OCI-LY7 (cell line): ENCODE measurements at regions not wholly inside any gene's neighbourhood (a gene's known extent, or its start where the extent isn't known, plus 50 kb on each side); places are given as distances from the start of the nearest gene placed in this dataset.

Experiments
- BruUV-seq: library from RNA; stranded (reverse); fragments of 400-500 nt; replicated peaks from 2 replicates; lab custom pipeline; 2021; lab: Mats Ljungman, UMichigan
- CTCF ChIA-PET: fragments of 300-600 bp; sonication (Branson Sonifier 250); formaldehyde crosslinking; loops from one replicate; lab custom pipeline; 2022; ENCODE audit warnings: antibody characterized with exemption; ENCODE audit not compliant: unreplicated experiment; lab: Charles Lee
- POLR2A ChIA-PET: fragments of 300-600 bp; sonication (Branson Sonifier 250); formaldehyde crosslinking; loops from one replicate; lab custom pipeline; 2022; ENCODE audit warnings: antibody characterized with exemption; lab: Charles Lee
- DNase-seq: peaks from one replicate; pipeline ENCODE4 v3.0.0-alpha.2; 2015; ENCODE audit warnings: low spot score
- H2AFZ ChIP-seq: fragments of 200-600 bp; sonication (generic), shearing (Covaris generic); 2 replicates; pipeline ENCODE4 v1.6.1; 2014; ENCODE audit warnings: mild to moderate bottlenecking, antibody characterized with exemption, low read length, moderate library complexity
- H3K27ac ChIP-seq: fragments of 200-600 bp; sonication (generic); 2 replicates; pipeline ENCODE4 v1.5.1; 2014; ENCODE audit warnings: mixed run types, low read depth, mild to moderate bottlenecking, moderate library complexity, low read length, inconsistent platforms; ENCODE audit not compliant: poor library complexity, severe bottlenecking
- H3K36me3 ChIP-seq: fragments of 200-600 bp; sonication (generic); 2 replicates; pipeline ENCODE4 v1.6.1; 2014; ENCODE audit warnings: mild to moderate bottlenecking, antibody characterized with exemption, low read length, moderate library complexity, mixed read lengths; ENCODE audit not compliant: insufficient read depth
- H3K4me1 ChIP-seq: fragments of 200-600 bp; sonication (generic); 2 replicates; pipeline ENCODE4 v1.5.1; 2014; ENCODE audit warnings: mild to moderate bottlenecking, low read length; ENCODE audit not compliant: insufficient read depth, poor library complexity, severe bottlenecking
- H3K4me2 ChIP-seq: fragments of 200-600 bp; sonication (generic); 2 replicates; pipeline ENCODE4 v1.6.1; 2014; ENCODE audit warnings: mild to moderate bottlenecking, low read length
- H3K4me3 ChIP-seq: fragments of 200-600 bp; sonication (generic); 2 replicates; pipeline ENCODE4 v1.5.1; 2014; ENCODE audit warnings: mild to moderate bottlenecking, low read depth, low read length; ENCODE audit not compliant: poor library complexity, severe bottlenecking
- H3K79me2 ChIP-seq: fragments of 200-600 bp; sonication (generic); 2 replicates; pipeline ENCODE4 v1.6.1; 2016; ENCODE audit warnings: low read depth, mild to moderate bottlenecking, low read length, moderate library complexity, mixed read lengths; ENCODE audit not compliant: insufficient read depth
- H3K9me2 ChIP-seq: fragments of 200-600 bp; sonication (generic); 2 replicates; pipeline ENCODE4 v1.6.1; 2016; ENCODE audit warnings: mild to moderate bottlenecking, low read length, mixed read lengths; ENCODE audit not compliant: insufficient read depth
- H3K9me3 ChIP-seq: fragments of 200-600 bp; sonication (generic); 2 replicates; pipeline ENCODE4 v1.6.1; 2014; ENCODE audit warnings: mild to moderate bottlenecking, mixed run types, low read length, mixed read lengths
- H4K20me1 ChIP-seq: fragments of 200-600 bp; sonication (generic); 2 replicates; pipeline ENCODE4 v1.6.1; 2014; ENCODE audit warnings: mild to moderate bottlenecking, antibody characterized with exemption, low read length, moderate library complexity, mixed read lengths; ENCODE audit not compliant: insufficient read depth
- CTCF ChIP-seq: fragments of 200-600 bp; sonication (generic); conservative IDR thresholded peaks from 2 replicates; pipeline ENCODE4 v1.5.1; 2014; ENCODE audit warnings: mild to moderate bottlenecking, antibody characterized with exemption, low read length, moderate library complexity, mixed read lengths
- EZH2phosphoT487 ChIP-seq: fragments of 200-600 bp; sonication (generic); IDR thresholded peaks from 2 replicates; pipeline ENCODE4 v1.6.1; 2018; ENCODE audit warnings: low read depth, borderline replicate concordance, mild to moderate bottlenecking, mixed run types, antibody characterized with exemption, low read length, moderate library complexity, mixed read lengths
- intact Hi-C: fragments of 100-400 bp; cut with micrococcal nuclease; formaldehyde crosslinking; loops from one replicate; pipeline ENCODE4 v1.10.0; 2022; ENCODE audit not compliant: unreplicated experiment

DNA sequence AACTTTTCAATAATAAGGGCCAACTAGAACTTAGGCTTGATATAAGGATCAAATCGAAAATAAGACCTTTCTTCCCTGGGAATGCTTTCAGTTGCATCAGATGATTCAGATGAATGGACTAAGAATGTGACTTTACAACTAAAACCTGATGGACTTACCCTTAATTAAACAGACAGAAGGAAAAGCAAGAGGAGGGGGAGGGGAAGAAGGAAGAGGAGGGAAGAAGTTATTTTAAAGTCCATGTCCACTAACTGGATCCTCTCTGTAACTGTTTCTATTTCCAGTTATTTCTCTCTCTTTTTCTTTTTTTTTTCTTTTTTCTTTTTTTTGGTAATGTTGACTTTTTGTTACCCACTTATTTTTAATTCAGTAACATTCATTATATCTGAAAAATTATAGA lies 486.0 kb downstream of the MAFB start:
- no peaks in the 10 kb centered on the region for H3K79me2 ChIP-seq
- POLR2A ChIA-PET, result interaction anchor here (0.6 kb wide), 1 partner anchor 238 kb away, joined by 6 read pairs; no protein-coding TSS in a partner anchor
- no TSS peak for BruUV-seq
- no peak overlapping the region for H3K4me2 ChIP-seq
- intact Hi-C loops, result no loop called here
- H3K27ac ChIP-seq, result no peak overlapping the region
- DNase-seq, result no peak
- no peak overlapping the region for H3K4me3 ChIP-seq
- no peaks in the 10 kb centered on the region for H3K36me3 ChIP-seq
- H3K9me3 ChIP-seq, result no peaks in the 10 kb centered on the region
- no peaks in the 10 kb centered on the region for H3K4me1 ChIP-seq
- CTCF ChIA-PET, result no interaction called here
- no peaks in the 10 kb centered on the region for H3K9me2 ChIP-seq
- no peaks in the 10 kb centered on the region for H4K20me1 ChIP-seq
- TF ChIP-seq CTCF (no peak), EZH2phosphoT487 (no peak)
- no peak overlapping the region for H2AFZ ChIP-seq

DNA sequence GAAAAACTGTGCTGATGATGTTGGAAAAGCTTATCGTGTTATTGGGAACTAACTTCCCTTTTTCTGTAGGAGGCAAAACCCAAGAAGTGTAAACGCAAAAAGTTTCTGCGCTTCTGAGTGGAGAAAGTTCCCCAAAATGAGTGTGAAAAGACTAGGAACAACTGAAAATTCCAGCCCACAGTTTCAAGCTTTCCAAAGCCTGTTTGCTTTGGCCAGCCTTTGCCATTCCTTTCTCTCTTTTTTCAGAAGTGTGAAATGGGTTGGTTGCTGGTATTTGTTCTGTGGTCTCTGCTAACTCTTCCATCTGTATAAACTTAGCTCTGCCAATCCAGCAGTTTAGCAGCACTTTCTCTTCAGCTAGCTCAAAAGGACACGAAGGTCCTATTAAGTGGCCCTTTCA lies 491.3 kb downstream of the MAFB start:
- Histone ChIP-seq H2AFZ (no peak overlapping the region), H3K4me2 (no peak overlapping the region), H3K4me1 (no peaks in the 10 kb centered on the region), H3K9me2 (no peaks in the 10 kb centered on the region), H3K9me3 (no peaks in the 10 kb centered on the region), H4K20me1 (no peaks in the 10 kb centered on the region), H3K79me2 (no peaks in the 10 kb centered on the region), H3K27ac (no peak overlapping the region), H3K36me3 (no peaks in the 10 kb centered on the region), H3K4me3 (no peak overlapping the region)
- ChIA-PET POLR2A (no interaction called here), CTCF (no interaction called here)
- TF ChIP-seq EZH2phosphoT487 (no peak), CTCF (no peak)
- intact Hi-C loops, result no loop called here
- DNase-seq, result no peak
- no TSS peak for BruUV-seq

DNA sequence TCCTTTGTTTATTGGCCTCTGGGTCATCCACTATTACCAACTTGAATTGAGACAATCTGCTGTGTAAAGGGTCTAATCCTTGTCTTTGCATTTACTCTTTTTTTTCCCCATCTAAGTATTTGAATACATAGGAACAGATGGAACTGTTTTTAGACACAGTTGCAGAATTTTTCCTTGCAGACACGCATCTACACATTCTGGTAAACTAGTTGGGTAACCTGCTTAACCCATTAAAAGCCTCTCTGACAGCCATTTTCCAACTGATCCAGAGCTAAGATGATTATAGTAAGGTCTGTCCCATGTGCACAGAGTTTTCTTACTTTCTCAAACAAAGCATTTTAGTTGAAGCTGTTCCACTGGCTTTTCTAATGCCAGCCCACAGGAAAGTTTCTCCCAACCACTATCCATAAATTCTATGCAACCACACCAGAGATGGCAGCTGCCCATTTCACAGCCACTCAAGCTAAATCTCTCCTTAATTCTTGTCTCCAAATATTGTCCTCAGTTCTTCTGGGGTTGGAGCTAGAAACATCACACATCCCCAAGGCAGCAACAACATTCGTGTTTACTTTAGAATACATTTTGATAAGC lies 492.1 kb downstream of the MAFB start:
- no peaks in the 10 kb centered on the region for H3K9me3 ChIP-seq
- TF ChIP-seq EZH2phosphoT487 (no peak), CTCF (no peak)
- intact Hi-C loops, result no loop called here
- no peaks in the 10 kb centered on the region for H3K4me1 ChIP-seq
- no peaks in the 10 kb centered on the region for H3K9me2 ChIP-seq
- no peak overlapping the region for H3K27ac ChIP-seq
- H3K79me2 ChIP-seq, result no peaks in the 10 kb centered on the region
- POLR2A ChIA-PET, result no interaction called here
- BruUV-seq, result no TSS peak
- H3K4me3 ChIP-seq, result no peak overlapping the region
- H2AFZ ChIP-seq, result no peak overlapping the region
- no peaks in the 10 kb centered on the region for H4K20me1 ChIP-seq
- H3K36me3 ChIP-seq, result no peaks in the 10 kb centered on the region
- DNase-seq, result no peak
- CTCF ChIA-PET, result no interaction called here
- H3K4me2 ChIP-seq, result no peak overlapping the region
